ENCODE measurements at regions not wholly inside any gene's neighbourhood (a gene's known extent, or its start where the extent isn't known, plus 50 kb on each side); places are given as distances from the start of the nearest gene placed in this dataset.

DNA sequence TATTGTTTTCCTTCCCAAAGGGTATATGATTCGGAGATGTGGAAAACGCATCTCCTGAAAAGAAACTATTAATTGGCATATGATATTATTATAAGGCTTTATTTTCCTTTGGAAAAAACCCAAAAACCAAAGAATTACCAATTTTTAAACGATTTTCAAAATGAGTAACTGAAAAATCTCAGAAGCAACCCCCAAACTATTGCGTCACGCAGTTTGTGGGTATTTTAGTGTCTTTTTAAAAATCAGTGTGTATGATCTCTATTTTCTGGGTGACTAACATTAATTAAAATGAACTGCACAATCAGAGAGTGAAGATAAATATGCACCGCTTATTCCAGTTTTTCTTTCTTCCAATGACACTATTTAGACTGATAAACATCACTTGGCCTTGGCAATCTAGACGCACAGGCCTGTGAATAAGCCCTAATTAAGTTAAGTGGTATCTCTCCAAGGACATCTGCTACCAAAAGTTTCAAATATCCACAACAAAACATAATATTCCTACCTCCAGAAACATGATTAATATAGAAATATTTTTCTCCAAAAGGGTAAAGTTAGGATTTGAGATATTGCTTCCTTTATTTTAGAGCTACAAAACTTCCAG, 511.5 kb upstream of the FAM241A start:
- TF ChIP-seq, protein P1, sequence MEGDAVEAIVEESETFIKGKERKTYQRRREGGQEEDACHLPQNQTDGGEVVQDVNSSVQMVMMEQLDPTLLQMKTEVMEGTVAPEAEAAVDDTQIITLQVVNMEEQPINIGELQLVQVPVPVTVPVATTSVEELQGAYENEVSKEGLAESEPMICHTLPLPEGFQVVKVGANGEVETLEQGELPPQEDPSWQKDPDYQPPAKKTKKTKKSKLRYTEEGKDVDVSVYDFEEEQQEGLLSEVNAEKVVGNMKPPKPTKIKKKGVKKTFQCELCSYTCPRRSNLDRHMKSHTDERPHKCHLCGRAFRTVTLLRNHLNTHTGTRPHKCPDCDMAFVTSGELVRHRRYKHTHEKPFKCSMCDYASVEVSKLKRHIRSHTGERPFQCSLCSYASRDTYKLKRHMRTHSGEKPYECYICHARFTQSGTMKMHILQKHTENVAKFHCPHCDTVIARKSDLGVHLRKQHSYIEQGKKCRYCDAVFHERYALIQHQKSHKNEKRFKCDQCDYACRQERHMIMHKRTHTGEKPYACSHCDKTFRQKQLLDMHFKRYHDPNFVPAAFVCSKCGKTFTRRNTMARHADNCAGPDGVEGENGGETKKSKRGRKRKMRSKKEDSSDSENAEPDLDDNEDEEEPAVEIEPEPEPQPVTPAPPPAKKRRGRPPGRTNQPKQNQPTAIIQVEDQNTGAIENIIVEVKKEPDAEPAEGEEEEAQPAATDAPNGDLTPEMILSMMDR (IDR thresholded peaks at IDR 0.05; ENCODE audit: poor library complexity) = no peak
- no peak for TF ChIP-seq EZH2 (IDR thresholded peaks at IDR 0.05; ENCODE audit: borderline replicate concordance)
- TF ChIP-seq EZH2phosphoT487 (IDR thresholded peaks at IDR 0.05; ENCODE audit: low read depth, severe bottlenecking, unreplicated experiment) = no peak
